Heart left ventricle (tissue), 13 donors: ENCODE measurements at regions not wholly inside any gene's neighbourhood (a gene's known extent, or its start where the extent isn't known, plus 50 kb on each side); places are given as distances from the start of the nearest gene placed in this dataset.

Experiments
- POLR2A ChIP-seq, 2 donors: fragments of 450-650 bp; IDR thresholded peaks; one replicate each; pipeline ENCODE4 v1.6.1; 2017; ENCODE audit warnings: antibody characterized with exemption in 2 of 2, mild to moderate bottlenecking in 2 of 2, moderate library complexity in 2 of 2
- TF ChIP-seq, protein P1 (sequence below), 12 donors: fragments of 200-600 bp; sonication (generic) in 4 of 12; IDR thresholded peaks; one replicate each; pipeline versions ENCODE4 v1.5.0 to v1.8.0; 2018 to 2022; ENCODE audit warnings: antibody characterized with exemption in 12 of 12, mild to moderate bottlenecking in 5 of 12
- donor health status: ischemic (EF 13 %, LVEDD 7.1; RV severe dilation, severe dysfunction).
- donor health status: DM: no; HTN: yes; CAD: no.
- donor health status: DM: no; HTN: no; CAD: no.
- donor health status: ischemic (EF 25% LVEDD 6.9; RV normal size, moderate dysfunction).
- donor health status: ischemic (EF 25% LVEDD 5.7; RV mildly dilated, moderate dysfunction).
- donor health status: ischemic (EF 35%, LVEDD 5.7; RV mildly dilated, moderate dysfunction).
- donor health status: nonischemic (EF 11% LVEDD 7.7; RV severe dilation, severe dysfunction).
- donor health status: DM: yes; HTN: yes; CAD: no.
- donor health status: PGD.
- donor health status: ischemic (EF 29% LVEDD 5.4; RV normal size, mild dysfunction).
- donor health status: nonischemic (EF 23%, LVEDD 6.1; RV moderate dilation, normal function).

- TF ChIP-seq, protein P1, sequence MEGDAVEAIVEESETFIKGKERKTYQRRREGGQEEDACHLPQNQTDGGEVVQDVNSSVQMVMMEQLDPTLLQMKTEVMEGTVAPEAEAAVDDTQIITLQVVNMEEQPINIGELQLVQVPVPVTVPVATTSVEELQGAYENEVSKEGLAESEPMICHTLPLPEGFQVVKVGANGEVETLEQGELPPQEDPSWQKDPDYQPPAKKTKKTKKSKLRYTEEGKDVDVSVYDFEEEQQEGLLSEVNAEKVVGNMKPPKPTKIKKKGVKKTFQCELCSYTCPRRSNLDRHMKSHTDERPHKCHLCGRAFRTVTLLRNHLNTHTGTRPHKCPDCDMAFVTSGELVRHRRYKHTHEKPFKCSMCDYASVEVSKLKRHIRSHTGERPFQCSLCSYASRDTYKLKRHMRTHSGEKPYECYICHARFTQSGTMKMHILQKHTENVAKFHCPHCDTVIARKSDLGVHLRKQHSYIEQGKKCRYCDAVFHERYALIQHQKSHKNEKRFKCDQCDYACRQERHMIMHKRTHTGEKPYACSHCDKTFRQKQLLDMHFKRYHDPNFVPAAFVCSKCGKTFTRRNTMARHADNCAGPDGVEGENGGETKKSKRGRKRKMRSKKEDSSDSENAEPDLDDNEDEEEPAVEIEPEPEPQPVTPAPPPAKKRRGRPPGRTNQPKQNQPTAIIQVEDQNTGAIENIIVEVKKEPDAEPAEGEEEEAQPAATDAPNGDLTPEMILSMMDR (IDR thresholded peaks at IDR 0.05) = no peak
- TF ChIP-seq POLR2A (IDR thresholded peaks at IDR 0.05) = no peak
These were observed 71.6 kb upstream of the STC2 start for GRCh38 chr5:173399851-173400250.
